Skin epidermis (tissue), 12 donors: ENCODE measurements at regions not wholly inside any gene's neighbourhood (a gene's known extent, or its start where the extent isn't known, plus 50 kb on each side); places are given as distances from the start of the nearest gene placed in this dataset.
"Not testable (repeated sequence)": the region's sequence is repeated elsewhere in the genome, so short reads cannot be mapped to it uniquely, and the experiment has no call there.

Experiments
- H3K27ac ChIP-seq, 21 experiments: fragments of 200-600 bp; sonication (generic) in 11 of 21; one replicate each; pipeline ENCODE4 v1.5.0; 2020; ENCODE audit warnings: mild to moderate bottlenecking in 3 of 21, inconsistent platforms in 2 of 21, moderate library complexity in 2 of 21
- H3K4me3 ChIP-seq, 7 experiments: fragments of 200-600 bp; sonication (generic) in 2 of 7; one replicate each; pipeline ENCODE4 v1.5.0; 2020; ENCODE audit warnings: inconsistent platforms in 2 of 7, mild to moderate bottlenecking in 2 of 7, moderate library complexity in 1 of 7

DNA sequence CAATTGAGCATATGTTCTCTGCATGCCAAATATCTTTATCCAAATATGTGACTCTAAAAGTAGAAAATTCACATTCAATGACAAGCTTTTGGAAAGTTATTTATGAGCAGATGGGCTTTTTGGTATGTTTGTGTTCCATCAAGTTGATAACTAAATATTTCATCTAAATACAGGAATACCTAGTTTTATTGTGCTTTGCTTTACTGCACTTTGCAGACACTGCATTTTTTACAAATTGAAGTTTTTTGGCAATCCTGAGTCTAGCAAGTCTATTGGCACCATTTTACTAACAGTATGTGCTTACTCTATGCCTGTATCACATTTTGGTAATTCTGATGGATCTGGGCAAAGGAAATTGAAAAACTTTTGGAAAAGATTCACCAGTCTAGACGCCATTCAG is 133.8 kb downstream of the ATXN7L3B start:
- no peak overlapping the region for H3K4me3 ChIP-seq
- H3K27ac ChIP-seq = no peak overlapping the region

DNA sequence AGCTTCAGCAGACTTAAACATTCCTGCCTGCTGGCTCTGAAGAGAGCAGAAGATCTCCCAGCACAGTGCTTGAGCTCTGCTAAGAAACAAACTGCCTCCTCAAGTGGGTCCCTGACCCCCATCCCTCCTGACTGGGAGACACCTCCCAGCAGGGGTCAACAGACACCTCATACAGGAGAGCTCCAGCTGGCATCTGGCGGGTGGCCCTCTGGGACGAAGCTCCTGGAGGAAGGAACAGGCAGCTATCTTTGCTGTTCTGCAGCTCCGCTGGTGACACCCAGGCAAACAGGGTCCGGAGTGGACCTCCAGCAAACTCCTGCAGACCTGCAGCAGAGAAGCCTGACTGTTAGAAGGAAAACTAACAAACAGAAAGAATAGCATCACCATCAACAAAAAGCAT is 139.3 kb downstream of the ATXN7L3B start:
- H3K4me3 ChIP-seq = not testable (repeated sequence)

DNA sequence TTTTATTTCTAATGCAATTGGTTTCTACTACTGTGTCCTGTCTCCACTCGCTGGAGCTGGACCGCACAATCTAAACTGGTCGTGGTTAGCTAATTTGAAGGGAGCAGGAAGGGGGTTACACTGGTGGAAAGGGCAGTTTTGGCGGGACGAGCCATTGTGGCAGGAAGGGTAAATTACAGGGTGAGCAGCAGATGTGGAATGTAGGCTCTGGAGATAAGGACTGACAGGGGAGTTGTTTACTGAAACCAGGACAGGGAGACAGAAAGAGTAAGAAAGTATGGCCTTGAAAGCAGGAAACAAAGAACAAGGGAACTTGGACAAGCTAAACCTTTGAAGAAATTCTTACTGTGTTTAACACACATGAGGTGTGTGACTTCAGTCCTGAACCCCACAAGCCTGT is 147.8 kb downstream of the ATXN7L3B start:
- Histone ChIP-seq H3K4me3 (no peak overlapping the region), H3K27ac (no peak overlapping the region)

More for the DNA sequence above, 139.3 kb downstream of the ATXN7L3B start:
- not testable (repeated sequence) for H3K27ac ChIP-seq

DNA sequence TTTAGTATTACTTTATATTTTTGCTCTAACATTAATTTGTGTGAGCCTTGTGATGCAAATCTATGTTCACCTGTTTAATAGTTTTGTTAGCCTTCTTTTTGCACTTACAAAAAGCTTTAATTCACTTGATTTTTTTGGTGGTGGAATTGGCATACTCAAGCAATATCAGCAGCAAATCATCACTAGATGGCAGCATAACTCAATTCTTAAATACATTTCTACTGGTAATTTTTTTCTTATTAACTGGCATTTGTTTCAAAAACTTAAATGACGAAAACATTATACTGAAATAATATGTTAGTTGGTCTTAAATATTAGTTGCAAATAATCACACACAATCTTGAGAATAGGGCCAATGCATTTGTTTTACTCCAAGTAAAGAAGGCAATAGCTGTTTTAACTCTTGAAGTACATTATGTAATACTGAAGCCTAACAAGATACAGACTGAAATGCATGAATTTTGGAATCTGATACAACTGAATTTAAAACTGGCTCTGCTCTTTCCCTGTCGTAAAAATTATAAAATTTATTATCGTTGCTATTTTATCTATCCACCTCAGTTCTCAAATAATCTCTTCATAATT is 151.5 kb downstream of the ATXN7L3B start:
- Histone ChIP-seq H3K27ac (no peak overlapping the region), H3K4me3 (no peak overlapping the region)

DNA sequence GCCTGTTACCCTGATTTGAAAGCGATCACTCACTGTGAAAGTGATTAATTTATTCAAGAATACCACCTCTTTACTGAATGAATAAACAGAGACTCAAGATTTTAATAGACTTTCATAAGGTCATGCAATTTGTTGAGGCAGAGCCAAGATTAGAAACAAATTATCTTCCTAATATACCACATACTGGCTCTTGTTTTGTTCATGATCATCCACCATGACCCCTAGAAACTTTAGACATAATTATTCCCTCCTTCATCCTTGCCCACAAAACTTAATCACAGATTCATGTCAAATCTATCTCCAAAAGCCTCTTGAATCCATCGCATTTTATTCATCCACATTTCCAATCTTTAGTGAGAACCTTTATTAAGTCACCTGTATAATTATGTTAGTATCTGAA is 152.3 kb downstream of the ATXN7L3B start:
- H3K27ac ChIP-seq = no peak overlapping the region
- H3K4me3 ChIP-seq = no peak overlapping the region

DNA sequence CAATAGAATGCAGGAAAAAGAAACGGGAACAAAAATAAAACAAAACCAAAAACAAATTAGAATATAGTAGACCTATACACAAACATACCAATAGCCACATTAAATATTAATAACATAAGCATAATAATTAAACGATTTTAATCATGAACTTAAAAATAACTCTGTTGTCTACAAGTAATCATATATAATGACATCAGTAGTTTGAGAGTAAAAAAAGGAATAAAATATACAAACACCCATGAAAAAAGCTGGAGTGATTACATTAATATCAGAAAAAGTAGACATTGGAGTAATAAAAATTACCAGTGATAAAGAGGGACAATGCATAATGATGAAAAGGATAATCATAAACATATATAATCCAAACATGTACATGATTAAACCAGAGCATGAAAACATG is 181.8 kb downstream of the ATXN7L3B start:
- Histone ChIP-seq H3K27ac (no peak overlapping the region), H3K4me3 (no peak overlapping the region)

DNA sequence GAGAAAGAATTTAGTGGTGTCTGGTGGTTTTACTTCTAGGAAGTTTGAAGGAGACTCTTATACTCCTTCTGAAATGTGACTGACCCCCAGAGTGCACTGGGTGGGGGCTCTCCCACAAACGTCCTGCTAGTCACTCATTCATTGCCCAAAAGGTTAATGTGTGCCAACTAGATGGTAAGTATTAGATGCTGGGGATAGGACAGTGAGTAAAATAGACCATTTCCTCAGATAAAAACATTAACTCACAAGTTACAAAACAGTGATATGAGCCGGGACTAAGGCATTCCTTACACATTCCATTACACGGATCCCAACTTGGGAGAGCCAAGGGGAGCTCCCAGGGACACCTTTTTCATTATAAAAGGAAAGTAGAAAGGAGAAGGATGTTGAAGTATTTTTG is 185.1 kb downstream of the ATXN7L3B start:
- Histone ChIP-seq H3K27ac (no peak overlapping the region), H3K4me3 (no peak overlapping the region)

DNA sequence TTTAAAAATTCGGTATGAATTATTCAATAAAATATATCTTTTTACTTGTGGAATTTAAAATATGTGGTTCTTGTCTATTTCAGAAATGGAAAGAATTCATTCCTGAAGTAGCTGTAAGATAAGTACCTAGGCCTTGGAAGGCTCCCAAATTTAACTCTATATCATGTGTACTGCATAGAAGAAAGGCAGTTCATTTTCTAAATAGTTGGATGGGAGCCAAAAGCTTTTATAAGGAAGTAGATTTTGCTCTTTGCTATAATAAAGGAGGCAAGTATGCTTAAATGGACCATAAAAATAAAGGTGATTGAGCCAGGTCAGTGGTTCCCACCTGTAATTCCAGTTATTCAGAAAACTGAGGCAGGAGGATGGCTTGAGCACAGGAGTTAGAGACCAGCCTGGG is 187.5 kb downstream of the ATXN7L3B start:
- H3K4me3 ChIP-seq = no peak overlapping the region

DNA sequence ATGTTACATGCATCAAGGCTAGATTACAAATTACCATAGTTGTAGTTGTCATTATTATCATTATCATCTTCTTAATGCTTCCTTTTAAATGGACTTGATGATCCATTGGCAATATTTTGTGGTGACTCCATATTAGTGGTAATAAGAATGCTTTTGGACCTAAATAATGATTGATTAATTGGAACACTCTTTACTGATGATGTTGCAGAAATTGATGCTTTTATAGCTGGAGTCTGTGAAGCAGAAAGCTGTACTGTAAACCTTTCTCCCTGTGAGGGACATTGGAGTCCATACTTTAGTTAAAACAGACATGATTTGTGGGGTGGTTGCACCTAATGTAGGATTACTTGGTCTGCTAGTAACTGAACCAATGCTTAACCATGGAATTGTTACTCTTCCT is 190.4 kb downstream of the ATXN7L3B start:
- H3K27ac ChIP-seq = no peak overlapping the region

More for the DNA sequence above, 187.5 kb downstream of the ATXN7L3B start:
- H3K27ac ChIP-seq = no peak overlapping the region

DNA sequence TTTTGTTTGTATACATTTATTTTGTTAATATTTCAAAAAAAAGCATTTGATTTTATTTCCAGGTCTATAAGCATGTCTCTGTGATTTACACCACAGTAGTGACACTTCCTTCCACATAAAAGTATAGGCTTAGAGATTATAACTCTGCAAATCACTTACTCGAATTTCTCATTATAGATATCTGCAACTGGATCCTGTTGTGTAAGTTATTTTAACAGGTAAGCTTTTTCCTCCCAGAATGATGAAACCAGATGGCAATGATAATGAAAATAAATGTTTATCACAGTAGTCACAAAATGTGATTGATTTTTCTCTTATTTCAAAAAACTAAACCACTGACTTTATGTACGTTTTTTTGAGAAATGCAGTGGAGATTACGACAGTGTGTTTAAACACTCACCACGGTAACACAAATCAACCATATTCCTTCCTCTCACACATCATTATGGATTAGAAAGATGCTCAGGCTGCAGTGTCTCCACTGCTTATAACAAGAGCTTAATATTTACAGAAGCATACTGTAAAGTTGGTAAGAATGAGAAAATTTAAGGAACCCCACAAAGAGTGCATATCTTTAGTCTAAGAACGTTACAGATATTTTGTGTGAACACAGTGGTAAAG is 194.6 kb downstream of the ATXN7L3B start:
- H3K27ac ChIP-seq = no peak overlapping the region
- H3K4me3 ChIP-seq = no peak overlapping the region

More for the DNA sequence above, 190.4 kb downstream of the ATXN7L3B start:
- H3K4me3 ChIP-seq = no peak overlapping the region

DNA sequence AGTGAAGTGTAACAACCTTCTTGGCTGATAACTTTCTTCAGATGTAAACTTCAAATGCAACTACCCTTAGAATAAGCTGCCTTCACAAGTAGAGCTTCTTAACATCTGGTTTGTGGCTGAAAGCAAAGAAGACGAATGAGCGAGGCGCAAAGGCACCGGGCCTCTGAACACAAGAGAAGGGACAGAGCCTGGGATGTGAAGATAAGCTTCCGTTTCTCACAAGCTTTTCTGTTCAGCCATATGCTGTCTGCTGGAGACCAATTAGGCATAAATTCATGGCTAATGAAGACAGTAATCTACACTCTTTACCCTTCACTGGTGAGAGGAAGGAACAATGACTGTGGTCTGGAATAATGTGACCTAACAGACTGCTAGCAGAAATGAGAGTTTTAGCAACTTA is 195.2 kb downstream of the ATXN7L3B start:
- Histone ChIP-seq H3K27ac (no peak overlapping the region), H3K4me3 (no peak overlapping the region)

DNA sequence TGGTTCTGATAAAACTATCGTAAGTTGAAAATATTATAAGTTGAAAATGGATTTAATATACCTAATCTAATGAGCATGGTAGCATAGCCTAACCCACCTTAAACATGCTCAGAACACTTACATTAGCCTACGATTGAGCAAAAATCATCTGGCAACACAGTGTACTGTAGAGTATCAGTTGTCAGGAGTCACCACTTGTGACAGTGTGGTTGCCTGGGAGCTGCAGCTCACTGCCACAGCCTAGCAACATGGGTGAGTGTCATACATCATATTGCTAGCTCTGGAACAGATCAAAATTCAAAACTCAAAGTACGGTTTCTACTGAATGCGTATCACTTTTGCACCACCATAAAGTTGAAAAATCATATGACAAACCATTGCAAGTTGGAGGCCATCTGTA is 203.5 kb downstream of the ATXN7L3B start:
- Histone ChIP-seq H3K27ac (no peak overlapping the region), H3K4me3 (no peak overlapping the region)

DNA sequence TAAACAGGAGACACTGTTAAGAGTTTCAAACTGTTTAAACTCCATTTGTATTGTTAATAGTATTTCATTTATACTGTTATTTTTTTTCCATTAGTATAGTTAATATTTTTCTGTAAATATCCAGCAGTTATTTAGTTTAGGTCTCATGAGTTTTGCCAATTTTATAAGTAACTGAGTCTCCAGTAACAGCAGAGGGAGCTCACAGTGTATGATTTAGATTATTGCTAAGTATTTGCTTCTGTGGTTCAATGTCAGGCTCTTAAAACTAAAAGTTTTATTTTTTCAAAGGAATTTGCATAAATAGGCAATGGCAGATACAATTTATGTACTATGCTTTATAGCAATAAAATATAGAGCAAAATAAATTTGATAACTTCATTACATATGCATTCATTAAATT is 209.7 kb downstream of the ATXN7L3B start:
- no peak overlapping the region for H3K27ac ChIP-seq
- no peak overlapping the region for H3K4me3 ChIP-seq

DNA sequence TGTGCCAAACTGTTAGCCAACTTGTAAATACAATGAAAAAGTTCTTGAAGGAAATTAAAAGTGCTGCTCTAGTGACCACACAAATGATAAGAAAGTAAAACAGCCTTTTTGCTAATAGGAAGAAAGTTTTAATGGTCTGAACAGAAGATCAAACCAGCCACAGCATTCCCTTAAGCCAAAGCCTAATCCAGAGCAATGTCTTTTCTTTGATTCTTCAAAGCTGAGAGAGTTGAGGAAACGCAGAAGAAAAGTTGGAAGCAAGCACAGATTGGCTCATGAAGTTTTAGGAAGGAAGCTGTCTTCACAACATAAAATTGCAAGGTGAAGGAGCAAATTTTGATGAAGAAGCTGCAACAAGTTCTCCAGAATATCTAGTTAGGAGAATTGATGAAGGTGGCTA is 213.8 kb downstream of the ATXN7L3B start:
- Histone ChIP-seq H3K27ac (no peak overlapping the region), H3K4me3 (no peak overlapping the region)

DNA sequence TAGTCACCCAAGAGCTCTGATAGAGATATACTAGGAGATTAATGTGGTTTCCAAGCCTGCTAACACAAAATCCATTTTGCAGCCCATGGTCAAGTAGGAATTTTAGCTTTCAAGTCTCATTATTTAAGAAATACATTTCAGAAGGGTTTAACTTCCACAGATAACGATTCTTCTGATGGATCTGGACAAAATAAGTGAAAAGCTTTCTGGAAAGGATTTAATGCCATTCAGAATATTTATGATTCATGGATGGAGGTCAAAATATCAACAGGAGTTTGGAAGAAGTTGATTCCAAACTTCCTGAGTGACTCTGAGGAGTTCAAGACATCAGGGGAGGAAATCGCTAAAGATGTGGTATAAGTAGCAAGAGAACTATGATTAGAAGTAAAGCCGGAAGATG is 214.6 kb downstream of the ATXN7L3B start:
- H3K27ac ChIP-seq = no peak overlapping the region
- no peak overlapping the region for H3K4me3 ChIP-seq

DNA sequence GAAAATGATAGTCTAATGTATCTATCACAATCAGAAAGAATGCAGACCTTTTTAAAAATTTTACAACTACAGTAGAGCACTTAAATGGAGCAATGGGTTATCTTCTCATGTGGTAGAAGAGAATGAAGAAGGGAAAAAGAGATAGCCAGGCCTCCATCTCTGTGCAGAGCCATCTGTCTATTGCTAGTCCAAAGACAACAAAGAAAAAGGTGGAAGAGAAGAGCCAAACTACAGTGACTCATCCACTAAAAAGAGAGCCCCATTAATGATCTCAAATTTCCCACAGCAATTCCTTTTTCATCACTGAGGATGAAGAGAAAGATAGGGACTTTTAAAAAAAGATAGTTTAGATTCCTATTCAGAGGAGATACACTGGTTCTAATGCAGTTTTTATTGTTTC is 232.9 kb downstream of the ATXN7L3B start:
- H3K27ac ChIP-seq = no peak overlapping the region

DNA sequence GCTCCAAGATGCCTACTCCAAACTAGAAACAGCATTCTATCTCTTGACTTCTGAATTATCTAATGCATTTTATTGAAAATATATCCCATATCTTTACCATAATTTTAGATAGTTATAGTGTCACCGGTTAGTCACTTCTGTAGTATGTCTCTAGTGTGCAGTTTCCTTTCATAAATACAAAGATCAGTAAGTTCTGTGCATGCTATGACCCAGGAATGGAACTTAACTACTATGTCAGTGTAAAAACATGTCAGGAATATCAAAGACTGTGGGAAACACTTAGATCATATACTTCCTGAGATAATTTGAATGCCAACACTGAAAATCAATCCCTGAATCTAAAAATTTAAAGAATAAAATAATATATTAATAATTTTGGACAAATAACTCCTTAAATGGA is 237.6 kb downstream of the ATXN7L3B start:
- Histone ChIP-seq H3K27ac (no peak overlapping the region), H3K4me3 (no peak overlapping the region)

More for the DNA sequence above, 232.9 kb downstream of the ATXN7L3B start:
- H3K4me3 ChIP-seq = no peak overlapping the region

DNA sequence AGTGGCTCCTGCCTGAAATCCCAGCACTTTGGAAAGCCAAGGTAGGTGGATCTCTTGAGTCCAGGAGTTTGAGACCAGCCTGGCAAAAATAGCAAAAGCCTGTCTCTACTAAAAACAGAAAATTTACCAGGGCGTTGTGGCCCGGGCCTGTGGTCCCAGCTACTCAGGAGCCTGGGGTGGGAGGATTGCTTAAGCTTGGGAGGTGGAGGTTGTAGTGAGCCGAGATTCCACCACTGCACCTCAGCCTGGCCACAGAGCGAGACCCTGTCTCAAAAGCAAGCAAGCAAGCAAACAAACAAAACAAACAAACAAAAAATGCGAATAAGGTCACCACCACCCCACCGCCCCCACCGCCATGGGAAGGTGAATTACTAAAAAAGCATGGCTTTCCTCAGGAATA is 238.7 kb downstream of the ATXN7L3B start:
- Histone ChIP-seq H3K27ac (no peak overlapping the region), H3K4me3 (no peak overlapping the region)

DNA sequence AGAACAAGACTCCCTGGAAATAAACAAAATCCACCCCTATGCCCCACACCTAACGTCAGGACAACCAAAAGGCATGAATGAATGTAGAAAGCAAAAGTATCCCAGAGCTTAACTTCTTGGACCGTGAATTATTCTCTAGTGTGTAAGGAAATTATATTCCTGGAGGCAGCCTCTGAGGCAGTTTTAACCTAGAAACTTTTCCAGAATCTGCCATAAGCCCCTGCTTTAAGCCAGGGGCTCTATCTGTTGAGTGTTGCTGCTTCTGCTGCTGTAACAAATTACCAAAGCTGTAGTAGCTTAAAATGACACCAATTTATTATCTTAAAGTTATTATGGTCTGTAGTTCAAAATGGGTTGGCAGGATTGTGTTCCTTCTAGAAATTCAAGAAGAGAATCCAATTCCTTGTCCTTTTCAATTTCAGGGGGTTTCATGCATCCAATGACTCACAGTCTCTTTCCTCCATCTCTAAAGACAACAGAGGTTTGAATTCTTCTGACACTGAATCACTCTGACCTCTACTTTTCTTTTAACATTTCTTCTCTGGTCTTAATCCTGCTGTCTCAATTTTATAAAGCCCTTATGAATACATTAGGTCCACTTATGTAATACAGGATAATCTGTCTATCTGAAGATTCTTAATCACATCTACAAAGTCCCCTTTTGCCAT is 242.7 kb downstream of the ATXN7L3B start:
- Histone ChIP-seq H3K27ac (no peak overlapping the region), H3K4me3 (no peak overlapping the region)

DNA sequence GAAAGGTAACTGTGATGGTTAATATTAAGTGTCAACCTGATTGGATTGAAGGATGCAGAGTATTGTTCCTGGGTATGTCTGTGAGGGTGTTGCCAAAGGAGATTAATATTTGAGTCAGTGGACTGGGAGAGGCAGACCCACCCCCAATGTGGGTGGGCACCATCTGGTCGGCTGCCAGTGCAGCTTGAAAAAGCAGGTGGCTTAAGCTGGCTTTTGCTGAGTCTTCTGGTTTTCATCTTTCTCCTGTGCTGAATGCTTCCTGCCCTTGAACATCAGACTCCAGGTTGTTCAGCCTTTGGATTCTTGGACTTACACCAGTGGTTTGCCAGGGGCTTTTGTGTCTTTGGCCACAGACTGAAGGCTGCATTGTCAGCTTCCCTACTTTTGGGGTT is 243.2 kb downstream of the ATXN7L3B start:
- H3K27ac ChIP-seq, H3K4me3 ChIP-seq: not testable (repeated sequence)

DNA sequence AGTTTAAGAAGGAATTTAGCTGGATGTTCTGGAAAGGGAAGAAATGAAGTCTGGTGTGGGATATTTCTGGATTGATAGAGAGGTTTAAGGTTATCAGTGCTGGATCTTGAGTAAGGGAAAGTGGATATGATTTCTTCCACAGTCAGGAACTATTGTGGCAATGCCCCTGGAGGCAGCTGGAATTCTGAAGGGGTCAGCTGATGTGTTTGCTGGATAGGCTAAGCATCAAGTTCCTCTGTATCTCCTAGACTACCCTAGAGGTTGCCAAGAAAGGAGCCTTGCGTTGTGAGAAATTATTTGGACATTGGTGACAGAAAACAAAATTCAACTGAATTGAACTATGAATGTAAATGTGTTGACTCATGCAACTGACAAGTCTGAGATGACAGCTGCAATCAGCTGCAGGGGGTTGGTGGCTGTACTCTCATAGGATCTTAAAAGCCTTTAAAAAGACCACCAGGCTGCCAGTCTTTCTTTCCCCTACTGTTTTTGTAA is 244.4 kb downstream of the ATXN7L3B start:
- Histone ChIP-seq H3K27ac (no peak overlapping the region), H3K4me3 (no peak overlapping the region)
